ENCODE measurements at regions not wholly inside any gene's neighbourhood (a gene's known extent, or its start where the extent isn't known, plus 50 kb on each side); places are given as distances from the start of the nearest gene placed in this dataset.

DNA sequence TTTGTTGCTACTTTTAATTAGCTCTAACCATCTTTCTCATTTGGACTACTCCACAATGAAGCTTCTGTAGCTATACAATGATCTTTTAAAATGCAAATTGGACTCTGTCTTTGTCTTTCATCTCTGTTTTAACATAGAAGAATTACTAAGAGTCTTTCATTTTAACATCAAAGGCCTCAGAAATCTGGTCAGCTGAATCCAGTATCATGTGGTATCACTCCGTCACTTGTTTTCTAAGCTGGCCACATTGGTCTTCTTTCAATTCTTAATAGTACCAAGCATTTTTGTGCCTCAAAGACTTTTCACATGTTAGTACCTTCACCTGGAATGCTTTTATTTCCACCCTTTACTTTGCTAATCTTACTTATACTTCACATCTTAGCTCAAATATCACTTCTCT lies 95.5 kb upstream of the SLC16A7 start:
- TF ChIP-seq, protein P1, sequence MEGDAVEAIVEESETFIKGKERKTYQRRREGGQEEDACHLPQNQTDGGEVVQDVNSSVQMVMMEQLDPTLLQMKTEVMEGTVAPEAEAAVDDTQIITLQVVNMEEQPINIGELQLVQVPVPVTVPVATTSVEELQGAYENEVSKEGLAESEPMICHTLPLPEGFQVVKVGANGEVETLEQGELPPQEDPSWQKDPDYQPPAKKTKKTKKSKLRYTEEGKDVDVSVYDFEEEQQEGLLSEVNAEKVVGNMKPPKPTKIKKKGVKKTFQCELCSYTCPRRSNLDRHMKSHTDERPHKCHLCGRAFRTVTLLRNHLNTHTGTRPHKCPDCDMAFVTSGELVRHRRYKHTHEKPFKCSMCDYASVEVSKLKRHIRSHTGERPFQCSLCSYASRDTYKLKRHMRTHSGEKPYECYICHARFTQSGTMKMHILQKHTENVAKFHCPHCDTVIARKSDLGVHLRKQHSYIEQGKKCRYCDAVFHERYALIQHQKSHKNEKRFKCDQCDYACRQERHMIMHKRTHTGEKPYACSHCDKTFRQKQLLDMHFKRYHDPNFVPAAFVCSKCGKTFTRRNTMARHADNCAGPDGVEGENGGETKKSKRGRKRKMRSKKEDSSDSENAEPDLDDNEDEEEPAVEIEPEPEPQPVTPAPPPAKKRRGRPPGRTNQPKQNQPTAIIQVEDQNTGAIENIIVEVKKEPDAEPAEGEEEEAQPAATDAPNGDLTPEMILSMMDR (IDR thresholded peaks at IDR 0.05): no peak
- no peak for TF ChIP-seq POLR2A (IDR thresholded peaks at IDR 0.05)

All from Peyer's patch (tissue), 4 donors.